ENCODE measurements at regions not wholly inside any gene's neighbourhood (a gene's known extent, or its start where the extent isn't known, plus 50 kb on each side); places are given as distances from the start of the nearest gene placed in this dataset.

- TF ChIP-seq TAF1 (IDR thresholded peaks at IDR 0.05; ENCODE audit: low read depth) (no peak), TEAD4 (IDR thresholded peaks at IDR 0.05) (no peak), EP300 (IDR thresholded peaks at IDR 0.05; ENCODE audit: borderline replicate concordance) (no peak), NFIC (IDR thresholded peaks at IDR 0.05) (no peak)
Observed at GRCh38 chr3:148066802-148067201, 630.9 kb upstream of the AGTR1 start.

GRCh38 chr3:148068466-148068865, 629.2 kb upstream of the AGTR1 start:
- TF ChIP-seq YY1 (IDR thresholded peaks at IDR 0.05; ENCODE audit: low read depth) (no peak), TAF1 (IDR thresholded peaks at IDR 0.05; ENCODE audit: low read depth) (no peak), EGR1 (IDR thresholded peaks at IDR 0.05) (no peak), EP300 (IDR thresholded peaks at IDR 0.05; ENCODE audit: borderline replicate concordance) (no peak), REST (IDR thresholded peaks at IDR 0.05; ENCODE audit: low read depth) (no peak), RAD21 (IDR thresholded peaks at IDR 0.05; ENCODE audit: low read depth) (no peak), MAX (IDR thresholded peaks at IDR 0.05) (no peak), NFIC (IDR thresholded peaks at IDR 0.05) (no peak)

- TF ChIP-seq MAX (IDR thresholded peaks at IDR 0.05): no peak
Observed at GRCh38 chr3:148070041-148070440, 627.7 kb upstream of the AGTR1 start.

GRCh38 chr3:148073721-148074456, 623.8 kb upstream of the AGTR1 start:
- TF ChIP-seq CEBPB (IDR thresholded peaks at IDR 0.05): peak; percentile 60
- no peak for TF ChIP-seq TCF12 (IDR thresholded peaks at IDR 0.05; ENCODE audit: low read depth)
- no peak for TF ChIP-seq EP300 (IDR thresholded peaks at IDR 0.05; ENCODE audit: borderline replicate concordance)
- TF ChIP-seq USF1 (IDR thresholded peaks at IDR 0.05): no peak
- TF ChIP-seq NFIC (IDR thresholded peaks at IDR 0.05): no peak

GRCh38 chr3:148074946-148075345, 622.8 kb upstream of the AGTR1 start:
- TF ChIP-seq YY1 (IDR thresholded peaks at IDR 0.05; ENCODE audit: low read depth) (no peak), TEAD4 (IDR thresholded peaks at IDR 0.05) (peak; percentile 12; the same call in 1 of the 2 replicates), USF1 (IDR thresholded peaks at IDR 0.05) (no peak), FOXM1 (IDR thresholded peaks at IDR 0.05; ENCODE audit: borderline replicate concordance, low read depth) (no peak), RAD21 (IDR thresholded peaks at IDR 0.05; ENCODE audit: low read depth) (no peak), NFIC (IDR thresholded peaks at IDR 0.05) (peak; percentile 82), REST (IDR thresholded peaks at IDR 0.05; ENCODE audit: low read depth) (no peak), ZBTB7A (IDR thresholded peaks at IDR 0.05; ENCODE audit: low read depth) (no peak), EGR1 (IDR thresholded peaks at IDR 0.05) (no peak), TAF1 (IDR thresholded peaks at IDR 0.05; ENCODE audit: low read depth) (no peak), EP300 (IDR thresholded peaks at IDR 0.05; ENCODE audit: borderline replicate concordance) (no peak), CREB1 (IDR thresholded peaks at IDR 0.05; ENCODE audit: low read depth) (no peak), MAX (IDR thresholded peaks at IDR 0.05) (no peak), CEBPB (IDR thresholded peaks at IDR 0.05) (no peak)

GRCh38 chr3:148075771-148076716, 621.7 kb upstream of the AGTR1 start:
- TF ChIP-seq USF1 (IDR thresholded peaks at IDR 0.05): no peak
- TF ChIP-seq FOXM1 (IDR thresholded peaks at IDR 0.05; ENCODE audit: borderline replicate concordance, low read depth): no peak
- no peak for TF ChIP-seq YY1 (IDR thresholded peaks at IDR 0.05; ENCODE audit: low read depth)
- TF ChIP-seq RAD21 (IDR thresholded peaks at IDR 0.05; ENCODE audit: low read depth): peak; percentile 69
